ENCODE measurements at regions not wholly inside any gene's neighbourhood (a gene's known extent, or its start where the extent isn't known, plus 50 kb on each side); places are given as distances from the start of the nearest gene placed in this dataset.

- Histone ChIP-seq H3K27ac (ENCODE audit: low read depth in 1 of 2, low read length in 1 of 2) (no peak overlapping the region), H3K27me3 (ENCODE audit: control insufficient read depth in 3 of 3, insufficient read depth in 3 of 3, low read length in 2 of 3) (peaks cover 0 to 4% (median 0%) of the 10 kb centered on the region in 3 donors), H3K9ac (ENCODE audit: insufficient read depth in 1 of 2, low read length in 2 of 2) (no peak overlapping the region), H3K36me3 (ENCODE audit: control insufficient read depth in 4 of 4, insufficient read depth in 4 of 4, low read length in 4 of 4) (no peaks in the 10 kb centered on the region), H3K9me3 (ENCODE audit: control insufficient read depth in 4 of 4, insufficient read depth in 3 of 4, low read length in 3 of 4) (no peaks in the 10 kb centered on the region), H3K4me3 (no peak overlapping the region), H3K4me1 (ENCODE audit: control insufficient read depth in 5 of 5, insufficient read depth in 5 of 5, low read length in 5 of 5) (peaks cover 3 to 16% (median 6%) of the 10 kb centered on the region in 5 donors)
- DNase-seq: no peak
- ATAC-seq (ENCODE audit: insufficient read depth, low FRiP score): no peak
- TF ChIP-seq CTCF (IDR thresholded peaks at IDR 0.05; ENCODE audit: control extremely low read depth, extremely low read depth): no peak
- 82 to 84% methylated on average over 2 of the region's 2 CpGs for WGBS, 2 donors
Observed at GRCh38 chr1:93773049-93773838, 91.6 kb upstream of the BCAR3 start.

- peaks cover 0 to 2% (median 0%) of the 10 kb centered on the region in 3 donors for H3K27me3 ChIP-seq (ENCODE audit: control insufficient read depth in 3 of 3, insufficient read depth in 3 of 3, low read length in 2 of 3)
- H3K36me3 ChIP-seq (ENCODE audit: control insufficient read depth in 4 of 4, insufficient read depth in 4 of 4, low read length in 4 of 4): no peaks in the 10 kb centered on the region
- 78 to 92% methylated on average over 2 of the region's 2 CpGs for WGBS, 2 donors
- H3K9ac ChIP-seq (ENCODE audit: insufficient read depth in 1 of 2, low read length in 2 of 2): no peak overlapping the region
- DNase-seq (no peak), ATAC-seq (ENCODE audit: insufficient read depth, low FRiP score) (no peak)
- H3K4me3 ChIP-seq: no peak overlapping the region
- no peak for TF ChIP-seq CTCF (IDR thresholded peaks at IDR 0.05; ENCODE audit: control extremely low read depth, extremely low read depth)
- H3K4me1 ChIP-seq (ENCODE audit: control insufficient read depth in 5 of 5, insufficient read depth in 5 of 5, low read length in 5 of 5): peaks cover 3 to 17% (median 7%) of the 10 kb centered on the region in 5 donors
- no peaks in the 10 kb centered on the region for H3K9me3 ChIP-seq (ENCODE audit: control insufficient read depth in 4 of 4, insufficient read depth in 3 of 4, low read length in 3 of 4)
- no peak overlapping the region for H3K27ac ChIP-seq (ENCODE audit: low read depth in 1 of 2, low read length in 1 of 2)
Observed at GRCh38 chr1:93771843-93772242, 90.2 kb upstream of the BCAR3 start.

GRCh38 chr1:93770640-93771039 lies 89.0 kb upstream of the BCAR3 start:
- peaks cover 3 to 17% (median 7%) of the 10 kb centered on the region in 5 donors for H3K4me1 ChIP-seq (ENCODE audit: control insufficient read depth in 5 of 5, insufficient read depth in 5 of 5, low read length in 5 of 5)
- no peaks in the 10 kb centered on the region for H3K36me3 ChIP-seq (ENCODE audit: control insufficient read depth in 4 of 4, insufficient read depth in 4 of 4, low read length in 4 of 4)
- peak in 1 of 3 donors; percentile 48 for DNase-seq
- no peak for ATAC-seq (ENCODE audit: insufficient read depth, low FRiP score)
- H3K27ac ChIP-seq (ENCODE audit: low read depth in 1 of 2, low read length in 1 of 2): no peak overlapping the region
- no peak overlapping the region for H3K4me3 ChIP-seq
- no peak for TF ChIP-seq CTCF (IDR thresholded peaks at IDR 0.05; ENCODE audit: control extremely low read depth, extremely low read depth)
- H3K9me3 ChIP-seq (ENCODE audit: control insufficient read depth in 4 of 4, insufficient read depth in 3 of 4, low read length in 3 of 4): no peaks in the 10 kb centered on the region
- no peak overlapping the region for H3K9ac ChIP-seq (ENCODE audit: insufficient read depth in 1 of 2, low read length in 2 of 2)
- no peaks in the 10 kb centered on the region for H3K27me3 ChIP-seq (ENCODE audit: control insufficient read depth in 3 of 3, insufficient read depth in 3 of 3, low read length in 2 of 3)
- WGBS, 2 donors: 83 to 86% methylated on average over 2 of the region's 2 CpGs

All from lung (tissue), 11 donors.